A673 (cell line): ENCODE measurements at regions not wholly inside any gene's neighbourhood (a gene's known extent, or its start where the extent isn't known, plus 50 kb on each side); places are given as distances from the start of the nearest gene placed in this dataset.

Experiments used
- CTCF ChIP-seq: fragments of 300-800, 200-600 bp; sonication (generic); conservative IDR thresholded peaks from 2 replicates; pipeline ENCODE4 v1.5.1; 2017; ENCODE audit warnings: low read depth, mild to moderate bottlenecking, antibody characterized with exemption, low read length, moderate library complexity, mixed read lengths
- EZH2 ChIP-seq: fragments of 200-600 bp; sonication (generic); IDR thresholded peaks from 2 replicates; pipeline ENCODE4 v1.6.1; 2017; ENCODE audit warnings: borderline replicate concordance, low read depth, mild to moderate bottlenecking, mixed read lengths, antibody characterized with exemption, low read length; ENCODE audit not compliant: poor library complexity, severe bottlenecking

- TF ChIP-seq CTCF (no peak), EZH2 (no peak)
Observed at GRCh38 chr7:84729284-84729683, 457.6 kb downstream of the SEMA3D start.
